HG02840 (cell line): ENCODE measurements at regions not wholly inside any gene's neighbourhood (a gene's known extent, or its start where the extent isn't known, plus 50 kb on each side); places are given as distances from the start of the nearest gene placed in this dataset.
"Not testable (repeated sequence)": the region's sequence is repeated elsewhere in the genome, so short reads cannot be mapped to it uniquely, and the experiment has no call there.

Experiments
- ATAC-seq: cut with Tn5 transposase; IDR thresholded peaks from one replicate; pipeline ENCODE4 v1.9.1; 2021; ENCODE audit warnings: mild to moderate bottlenecking, moderate library complexity, moderate number of reproducible peaks; ENCODE audit not compliant: unreplicated experiment, low FRiP score

DNA sequence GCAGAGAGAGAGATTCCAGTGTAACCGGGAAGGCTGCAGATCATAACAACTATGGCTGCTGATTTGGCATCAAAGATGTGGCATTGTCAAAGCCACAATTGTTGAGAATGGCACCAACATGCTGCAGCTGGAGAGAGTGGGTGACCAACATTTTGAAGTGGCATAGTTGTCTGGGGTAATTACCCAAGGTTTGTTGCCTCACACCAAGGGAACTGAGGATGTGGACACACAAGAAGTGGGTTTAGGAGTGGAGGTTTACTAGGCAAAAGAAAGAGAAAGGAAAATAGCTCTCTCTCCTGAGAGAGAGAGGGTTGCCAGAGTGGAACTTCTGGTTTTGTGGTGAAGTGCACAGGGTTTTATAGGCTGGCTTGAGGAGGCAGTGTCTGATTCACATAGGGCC is 126.6 kb downstream of the FAM72C start:
- not testable (repeated sequence) for ATAC-seq

DNA sequence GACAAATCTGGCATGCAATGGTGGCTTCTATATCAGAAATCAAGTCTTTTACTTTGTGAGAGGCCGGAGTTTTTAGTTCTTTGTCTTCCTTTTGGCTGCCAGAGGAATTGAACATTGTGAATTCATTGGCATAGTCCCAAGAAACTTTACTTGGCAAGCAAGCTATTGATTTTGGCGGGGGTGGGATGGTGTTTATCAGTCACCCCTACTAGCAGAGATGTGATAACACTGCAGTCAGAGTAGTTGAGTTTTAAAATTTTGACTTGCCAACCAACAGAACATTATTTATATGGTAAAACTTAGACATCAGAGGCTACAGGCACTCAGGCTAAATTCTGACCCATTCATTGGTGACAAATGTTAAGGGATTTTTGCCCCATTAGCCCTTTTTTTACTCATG is 129.7 kb downstream of the FAM72C start:
- ATAC-seq: not testable (repeated sequence)

DNA sequence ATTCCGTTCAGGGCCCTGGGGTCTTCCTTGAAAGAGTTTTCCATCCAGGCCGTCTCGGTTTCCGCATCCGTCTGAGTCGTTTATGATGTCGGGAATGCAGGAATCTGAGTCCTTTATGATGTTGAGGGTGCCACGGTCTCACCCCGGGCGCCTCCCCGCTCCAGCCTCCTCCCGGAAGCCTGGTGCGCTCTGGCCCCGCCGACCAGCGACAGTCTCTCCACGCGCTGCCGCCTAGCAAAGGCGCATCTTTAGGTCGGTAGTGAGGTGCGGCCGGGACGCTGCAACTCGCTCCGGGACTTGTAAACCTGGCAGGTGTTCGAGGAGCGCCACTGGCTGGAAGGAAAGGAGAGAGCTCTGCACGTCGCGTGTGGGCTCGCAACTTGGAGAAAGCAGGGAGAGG is 132.6 kb downstream of the FAM72C start:
- not testable (repeated sequence) for ATAC-seq

DNA sequence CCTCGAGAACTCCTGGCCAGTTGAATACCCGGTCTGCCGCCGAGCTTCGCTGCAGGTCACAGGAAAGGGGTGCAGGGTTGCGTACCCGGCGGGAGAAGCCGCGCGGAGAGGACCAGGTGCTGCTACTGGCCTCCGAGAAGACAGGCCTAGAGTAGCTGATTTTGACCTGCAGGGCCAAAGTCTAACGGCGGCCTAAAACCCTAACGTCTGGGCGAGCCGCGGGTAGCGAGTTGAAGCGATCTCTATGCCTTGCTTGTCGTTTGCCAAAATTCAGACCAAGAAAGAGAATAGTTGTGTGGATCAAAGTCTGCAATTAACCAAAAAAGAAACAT is 133.2 kb downstream of the FAM72C start:
- ATAC-seq: not testable (repeated sequence)

DNA sequence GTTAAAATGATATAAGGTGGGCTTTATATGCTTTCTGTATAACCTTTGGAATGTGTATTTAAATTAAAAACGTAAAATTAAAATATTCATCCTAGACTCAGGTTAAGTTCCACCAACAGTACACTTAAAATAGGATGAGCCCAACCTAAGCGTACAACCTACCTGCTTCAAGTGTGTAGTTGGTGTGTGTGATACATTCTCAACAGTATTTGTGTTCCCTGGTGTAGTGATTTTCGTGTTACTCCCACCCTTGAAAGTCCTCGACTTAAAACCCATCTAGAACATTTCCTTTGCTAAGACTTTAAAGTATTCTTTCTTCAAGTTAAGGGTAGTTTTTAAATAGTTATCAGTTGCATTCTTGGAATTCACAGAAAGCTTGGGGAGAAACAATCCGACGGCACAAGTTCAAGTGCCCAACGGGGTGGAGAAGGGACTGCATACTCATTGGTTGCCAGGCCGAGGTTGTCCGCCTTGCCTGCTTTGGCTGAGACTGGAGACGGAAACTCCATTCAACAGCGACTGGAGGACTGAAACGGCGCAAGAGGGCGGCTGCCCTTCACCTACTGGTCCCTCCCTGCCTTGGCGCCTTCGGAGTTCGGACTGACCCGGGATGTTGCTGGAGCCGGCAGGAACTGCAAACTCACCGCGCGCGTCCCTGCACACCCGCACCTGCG is 133.7 kb downstream of the FAM72C start:
- not testable (repeated sequence) for ATAC-seq

DNA sequence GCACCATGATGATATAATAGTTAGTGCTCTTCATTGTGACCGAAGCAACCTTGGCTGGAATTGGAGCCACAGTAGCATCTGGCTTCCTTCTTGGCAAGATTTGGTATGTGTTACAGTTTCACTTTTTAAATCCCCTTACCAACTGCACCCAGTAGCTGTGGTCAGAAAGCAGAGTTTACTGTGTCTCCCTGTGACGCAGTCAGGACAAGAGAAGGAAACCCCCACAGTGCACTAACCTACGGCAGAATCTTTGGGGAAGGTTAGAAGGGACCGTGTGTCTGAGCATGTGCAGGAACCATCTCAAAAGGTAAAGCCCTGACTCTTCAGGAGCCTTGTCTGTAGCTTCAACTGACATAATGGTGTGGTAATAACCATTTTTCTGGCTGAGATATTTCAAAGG is 138.4 kb downstream of the FAM72C start:
- ATAC-seq: not testable (repeated sequence)

DNA sequence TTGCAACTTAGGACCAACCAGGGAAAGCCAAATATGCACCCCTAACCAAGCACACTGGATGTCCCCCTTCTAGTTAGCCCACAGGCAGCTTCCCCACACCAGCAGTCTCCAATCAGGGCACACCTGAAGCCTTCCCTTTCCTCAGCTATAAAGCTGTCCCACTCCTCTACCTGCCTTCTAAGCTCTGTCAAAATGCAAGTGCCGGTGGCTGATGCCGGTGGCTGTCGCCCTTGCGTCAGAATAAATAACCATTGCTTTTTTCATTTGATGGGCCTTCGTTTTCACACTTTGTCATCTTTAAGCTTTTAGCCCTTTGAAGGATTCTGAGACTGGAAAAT is 139.4 kb downstream of the FAM72C start:
- not testable (repeated sequence) for ATAC-seq

DNA sequence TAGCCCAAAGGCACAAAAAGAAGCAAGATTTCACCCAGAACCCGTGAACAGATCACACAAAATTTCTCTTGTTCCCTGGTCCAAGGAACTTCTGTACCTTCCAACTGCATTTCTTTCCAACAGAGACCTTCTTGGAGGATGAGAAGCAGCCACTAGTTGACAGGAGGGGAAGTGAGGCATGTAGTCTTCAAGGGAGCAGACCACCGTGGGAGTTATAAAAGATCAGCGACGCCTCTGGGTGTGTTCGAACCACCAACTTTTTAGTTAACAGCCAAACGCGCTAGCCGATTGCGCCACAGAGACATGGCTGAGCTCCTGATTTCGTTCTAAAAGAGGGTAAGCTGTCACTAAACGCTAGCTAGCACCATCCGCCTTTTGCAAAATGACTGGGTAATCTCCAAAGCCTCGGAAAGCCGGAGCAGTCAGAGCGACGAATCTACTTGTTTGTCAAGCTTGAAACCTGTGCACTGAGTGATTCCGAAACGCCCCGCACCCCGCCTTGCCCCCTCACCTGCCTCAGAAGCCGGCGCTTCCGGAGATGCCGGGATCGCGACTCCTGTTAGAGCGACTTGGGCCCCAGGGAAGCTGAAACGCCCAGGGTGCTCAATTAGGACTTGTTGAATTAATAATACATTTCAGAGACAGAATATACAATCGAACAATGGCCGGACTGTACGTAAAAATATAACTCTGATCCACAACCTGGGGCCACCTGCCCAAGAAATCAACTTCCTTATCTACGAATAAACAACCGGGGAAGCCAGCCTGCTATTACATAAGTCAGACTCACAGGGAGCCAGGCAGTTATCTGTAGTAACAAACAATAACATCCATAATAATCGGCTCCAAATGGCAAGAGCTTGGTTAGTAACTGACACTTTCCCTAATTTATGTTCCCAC is 140.1 kb downstream of the FAM72C start:
- not testable (repeated sequence) for ATAC-seq

DNA sequence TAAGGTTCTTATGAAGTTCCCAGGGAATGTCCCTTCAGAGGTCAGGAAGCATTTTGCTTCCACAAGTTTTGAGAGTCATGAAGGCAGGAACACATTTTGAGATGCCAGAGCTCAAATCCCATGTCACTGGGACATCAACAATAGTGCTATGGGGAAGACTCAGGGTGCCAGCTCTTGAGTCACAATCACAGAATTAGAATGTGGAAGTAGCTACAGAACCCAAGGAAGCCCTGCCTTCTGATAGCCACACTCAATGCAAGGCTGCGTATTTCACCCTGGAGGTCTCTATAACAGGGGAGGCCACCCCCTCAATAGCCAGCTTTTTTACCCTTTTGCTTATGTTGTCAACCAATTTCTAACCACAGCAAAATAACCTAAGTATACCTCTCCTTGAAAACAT is 145.6 kb downstream of the FAM72C start:
- not testable (repeated sequence) for ATAC-seq

DNA sequence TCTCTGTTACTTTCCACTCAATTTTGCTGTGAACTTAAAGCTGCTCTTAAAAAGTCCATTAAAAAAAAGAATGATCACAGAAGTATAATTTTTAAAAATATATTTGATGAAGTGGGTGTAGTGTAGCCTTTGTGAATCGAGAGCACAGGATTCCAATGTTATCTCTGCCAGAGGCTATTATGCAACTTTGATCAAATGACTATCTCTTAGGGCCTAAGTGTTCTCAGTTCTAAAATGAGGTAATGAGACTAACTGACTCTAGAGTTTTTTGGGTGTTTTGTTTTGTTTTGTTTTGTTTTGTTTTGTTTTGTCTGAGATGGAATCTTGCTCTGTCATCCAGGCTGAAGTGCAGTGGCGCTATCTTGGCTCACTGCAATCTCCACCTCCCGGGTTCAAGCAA is 147.5 kb downstream of the FAM72C start:
- ATAC-seq: not testable (repeated sequence)

DNA sequence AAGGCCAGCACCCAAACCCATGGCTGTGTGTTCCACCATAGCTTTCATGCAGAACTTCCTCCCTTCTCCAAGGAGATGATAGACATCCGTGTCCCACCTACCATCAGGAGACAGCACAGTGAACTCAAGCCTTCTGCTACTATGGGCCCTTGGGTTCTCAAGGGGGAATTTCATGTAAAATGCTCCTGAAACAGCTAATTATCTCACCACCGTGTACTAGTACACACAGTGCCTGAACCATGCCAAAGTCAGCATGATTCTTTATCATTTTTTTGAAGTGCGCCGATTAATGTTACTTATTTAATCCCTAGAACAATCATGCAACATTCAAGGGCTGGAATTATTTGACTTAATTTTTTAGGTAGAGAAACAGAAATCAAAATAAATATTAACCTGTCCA is 151.7 kb downstream of the FAM72C start:
- ATAC-seq: not testable (repeated sequence)

DNA sequence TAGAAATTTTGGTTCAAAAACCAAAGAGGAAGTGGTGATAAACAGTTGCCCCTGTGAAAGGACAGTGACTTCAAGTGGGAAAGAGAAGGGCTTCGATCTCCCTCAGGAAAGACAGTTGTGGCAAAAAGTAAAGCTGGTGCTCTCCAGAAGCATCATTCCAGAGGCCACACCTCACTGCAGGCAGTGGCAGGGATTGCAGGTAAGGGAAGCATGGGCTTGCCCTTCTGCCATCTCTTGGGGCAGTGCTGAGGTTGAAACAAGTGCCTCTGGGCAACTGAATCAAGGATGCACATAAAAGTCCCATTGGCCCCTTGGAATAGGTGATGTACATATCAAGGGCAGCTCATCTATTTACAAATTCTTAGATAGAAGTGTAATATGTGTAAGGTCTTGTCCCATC is 155.4 kb downstream of the FAM72C start:
- not testable (repeated sequence) for ATAC-seq

DNA sequence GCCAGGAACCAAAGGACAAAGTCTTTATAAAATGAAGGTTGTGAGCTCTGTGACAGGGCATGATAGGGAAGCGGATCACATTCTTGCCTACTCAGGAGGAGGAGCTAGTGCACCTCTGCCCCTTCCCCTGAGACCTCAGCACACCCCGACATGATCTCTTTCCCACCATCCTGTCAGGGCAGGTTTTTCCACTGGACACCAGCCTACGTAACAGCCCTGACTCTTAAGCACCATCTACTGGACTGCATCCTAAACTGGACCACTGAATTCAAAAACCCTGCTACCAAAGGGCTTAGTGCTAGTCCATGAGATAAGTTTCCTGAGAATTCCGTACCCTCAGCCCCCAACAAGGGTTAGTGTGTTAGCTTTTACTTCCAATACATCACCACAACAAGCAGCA is 166.4 kb downstream of the FAM72C start:
- ATAC-seq: not testable (repeated sequence)

DNA sequence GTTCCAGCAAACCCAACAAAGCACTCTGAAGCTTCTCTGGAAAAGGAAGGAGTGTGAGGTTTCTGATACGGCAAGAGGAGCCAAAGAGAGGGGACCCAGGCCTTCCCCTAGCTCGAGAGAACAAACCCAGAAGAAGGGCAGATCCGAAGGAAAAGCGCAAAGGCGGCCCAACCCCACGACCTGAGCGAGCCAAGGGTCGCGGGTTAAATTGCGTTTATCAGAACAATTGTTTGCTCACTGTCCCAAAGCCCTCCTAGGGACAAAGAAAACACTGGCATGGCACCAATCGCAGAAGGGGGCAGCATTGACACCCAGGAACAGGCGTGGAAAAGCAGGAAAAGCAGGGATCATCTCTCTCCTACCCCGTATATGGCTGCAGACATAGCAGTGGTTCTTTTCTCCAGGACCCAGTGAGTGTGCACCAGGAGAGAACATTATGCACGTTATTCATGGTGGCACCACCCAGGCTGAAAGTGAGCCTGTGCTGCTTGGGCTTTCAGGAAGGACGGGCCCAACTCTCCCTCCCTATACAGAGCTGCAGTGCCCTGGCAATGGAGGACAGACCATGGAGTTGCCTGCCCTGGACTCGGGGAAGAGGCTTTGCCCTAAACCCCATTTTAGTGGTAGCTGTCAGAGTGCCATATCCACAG is 167.0 kb downstream of the FAM72C start:
- not testable (repeated sequence) for ATAC-seq

DNA sequence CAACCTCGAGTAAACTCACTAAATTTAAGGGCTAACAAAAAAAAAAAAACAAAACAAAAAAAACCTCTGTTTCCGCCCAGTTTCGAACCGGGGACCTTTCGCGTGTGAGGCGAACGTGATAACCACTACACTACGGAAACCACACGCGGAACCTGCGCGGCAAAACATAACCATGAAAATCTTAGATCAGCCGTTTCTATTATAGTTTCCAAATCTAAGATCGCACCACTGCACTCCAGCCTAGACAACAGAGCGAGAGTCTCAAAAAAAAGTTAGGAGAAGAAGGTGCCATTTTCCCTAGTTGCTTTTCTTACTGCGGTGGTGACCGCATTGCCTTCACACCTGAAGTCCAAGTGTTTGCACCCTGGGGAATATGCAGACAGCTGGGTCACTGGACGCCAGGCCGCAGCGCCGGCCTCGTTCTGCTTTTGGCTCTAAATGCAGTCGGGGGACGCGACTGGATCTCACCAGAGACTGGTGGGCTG is 167.8 kb downstream of the FAM72C start:
- ATAC-seq: not testable (repeated sequence)

DNA sequence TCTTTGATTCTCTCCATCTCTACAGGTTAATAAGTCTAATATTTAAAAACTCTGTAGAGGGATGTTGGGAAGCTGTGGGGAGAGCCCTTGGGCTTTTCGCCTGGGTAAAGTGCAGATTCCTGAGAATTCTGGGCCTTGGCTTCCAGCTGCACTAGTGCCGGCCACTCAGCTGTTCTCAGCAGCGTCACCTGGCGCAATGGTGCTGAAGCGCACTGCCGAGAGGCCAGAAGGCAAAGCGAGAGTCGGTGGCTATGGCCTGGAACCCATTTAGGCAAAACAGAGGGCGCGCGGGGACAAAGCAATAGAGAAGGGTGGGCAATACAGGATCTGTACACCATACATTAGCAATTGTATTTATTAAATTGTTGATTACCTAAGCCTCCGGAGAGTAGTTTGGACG is 168.7 kb downstream of the FAM72C start:
- ATAC-seq: not testable (repeated sequence)

DNA sequence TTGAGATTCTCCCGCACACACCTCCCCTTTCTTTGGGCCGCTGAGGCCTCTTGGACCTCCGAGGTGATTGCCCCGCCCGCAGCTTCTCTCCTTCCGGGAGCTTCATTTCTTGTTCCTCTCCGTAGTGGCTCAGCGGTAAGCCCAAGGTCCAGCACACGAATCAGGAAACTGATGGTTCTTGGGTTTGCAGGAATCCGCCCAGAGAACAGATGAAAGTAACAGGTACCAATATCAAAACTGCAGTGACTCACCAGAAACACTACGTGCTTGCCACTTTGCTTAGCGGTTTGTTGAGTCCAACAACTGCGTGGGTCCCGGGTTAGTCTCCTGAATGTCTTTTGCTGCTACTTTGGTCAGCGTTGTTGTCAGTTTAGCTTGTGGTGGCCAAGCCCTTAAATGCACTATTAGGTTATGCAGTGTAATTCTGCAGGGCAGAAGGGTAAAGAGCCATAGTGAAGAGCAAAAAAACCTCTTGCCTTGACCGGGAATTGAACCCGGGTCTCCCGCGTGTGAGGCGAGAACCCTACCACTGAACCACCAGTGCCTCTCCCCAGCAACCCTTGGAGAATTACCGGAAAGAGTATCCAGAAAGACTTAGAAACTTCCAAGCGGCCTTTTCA is 172.1 kb downstream of the FAM72C start:
- ATAC-seq: not testable (repeated sequence)

DNA sequence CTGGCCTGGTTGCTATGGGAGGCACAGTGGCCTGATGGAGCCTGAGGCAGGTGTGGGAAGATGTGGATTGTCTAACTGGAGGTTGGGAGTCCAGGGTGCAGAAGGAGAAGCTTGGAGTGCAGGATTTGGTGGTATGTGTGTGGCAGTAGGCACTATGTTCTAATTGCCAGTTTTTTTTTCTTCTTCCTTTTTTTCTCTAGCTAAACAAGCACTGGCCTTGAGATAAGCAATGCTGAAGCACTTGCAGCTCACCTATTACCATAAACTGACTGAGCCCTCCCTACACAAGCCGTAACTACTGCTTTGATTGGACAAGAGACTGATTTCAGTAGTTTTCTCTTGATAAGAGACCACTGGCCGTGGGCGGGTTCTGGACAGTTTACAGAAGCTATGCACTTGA is 175.4 kb downstream of the FAM72C start:
- not testable (repeated sequence) for ATAC-seq

DNA sequence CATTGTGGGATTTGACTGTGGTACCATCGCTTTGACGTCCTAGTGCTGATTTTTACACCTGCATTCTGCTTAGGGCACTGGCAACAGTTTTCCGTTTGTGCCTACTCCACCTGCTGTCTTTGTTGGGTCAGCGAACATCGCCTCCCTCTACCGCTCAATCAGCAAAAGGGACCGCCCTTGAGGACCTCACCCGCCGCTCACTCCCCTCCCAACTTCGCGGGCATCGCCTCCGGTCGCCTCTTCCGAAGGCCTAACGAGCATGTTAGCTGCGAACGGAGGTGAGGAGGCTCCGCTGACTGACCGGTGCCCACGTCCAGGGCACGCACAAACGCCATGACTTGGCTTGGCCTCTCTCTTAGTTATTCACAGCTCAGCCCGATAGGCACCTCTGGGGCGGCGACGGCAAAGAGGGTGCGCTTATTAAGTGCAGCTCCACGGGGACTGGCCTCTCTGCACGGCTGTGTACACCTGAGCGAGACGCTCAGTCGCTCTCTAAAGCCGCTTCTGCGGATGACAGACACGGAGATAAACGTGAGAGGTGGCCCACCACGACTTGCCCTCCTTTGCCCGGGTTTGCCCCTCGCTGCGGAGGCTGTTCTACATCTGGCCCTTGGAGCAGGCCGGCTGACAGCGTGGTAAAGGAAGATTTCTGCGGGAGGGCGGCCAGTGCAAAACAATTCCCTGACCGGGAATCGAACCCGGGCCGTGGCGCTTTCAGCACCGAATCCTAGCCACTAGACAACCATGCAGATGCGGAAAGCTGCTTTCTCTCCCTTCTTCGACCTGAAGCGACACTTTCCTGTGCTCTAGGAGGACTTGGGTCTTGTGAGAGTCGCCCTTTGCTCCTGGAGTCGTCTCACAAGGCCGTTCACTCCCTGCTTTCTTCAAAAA is 179.5 kb downstream of the FAM72C start:
- ATAC-seq: not testable (repeated sequence)

DNA sequence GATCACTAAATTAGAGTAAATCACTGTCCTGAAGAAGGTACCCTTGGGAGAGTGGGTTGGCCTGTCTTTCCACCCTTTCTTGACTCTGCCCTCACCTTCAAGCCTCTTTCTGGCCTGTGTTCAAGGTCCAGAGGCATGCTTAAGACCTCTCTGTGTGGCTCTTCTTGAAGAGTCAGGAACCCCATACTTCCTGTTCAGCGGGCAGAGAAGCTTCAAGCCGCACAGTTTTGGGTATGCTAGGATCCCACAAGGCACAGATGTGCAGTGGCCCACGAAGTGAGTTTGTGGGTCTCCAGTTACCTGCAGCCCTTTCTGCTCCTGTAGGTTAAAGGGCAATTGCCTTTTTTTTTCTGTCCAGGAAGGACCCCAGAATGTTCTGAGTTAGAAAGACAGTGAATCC is 185.4 kb downstream of the FAM72C start:
- ATAC-seq: not testable (repeated sequence)
